ENCODE measurements at regions not wholly inside any gene's neighbourhood (a gene's known extent, or its start where the extent isn't known, plus 50 kb on each side); places are given as distances from the start of the nearest gene placed in this dataset.

GRCh38 chr12:89999699-90000505 lies 291.3 kb upstream of the ATP2B1 start:
- peaks cover 19% of the 10 kb centered on the region for H3K4me1 ChIP-seq (ENCODE audit: control insufficient read depth, low read length)
- TF ChIP-seq, protein P1, sequence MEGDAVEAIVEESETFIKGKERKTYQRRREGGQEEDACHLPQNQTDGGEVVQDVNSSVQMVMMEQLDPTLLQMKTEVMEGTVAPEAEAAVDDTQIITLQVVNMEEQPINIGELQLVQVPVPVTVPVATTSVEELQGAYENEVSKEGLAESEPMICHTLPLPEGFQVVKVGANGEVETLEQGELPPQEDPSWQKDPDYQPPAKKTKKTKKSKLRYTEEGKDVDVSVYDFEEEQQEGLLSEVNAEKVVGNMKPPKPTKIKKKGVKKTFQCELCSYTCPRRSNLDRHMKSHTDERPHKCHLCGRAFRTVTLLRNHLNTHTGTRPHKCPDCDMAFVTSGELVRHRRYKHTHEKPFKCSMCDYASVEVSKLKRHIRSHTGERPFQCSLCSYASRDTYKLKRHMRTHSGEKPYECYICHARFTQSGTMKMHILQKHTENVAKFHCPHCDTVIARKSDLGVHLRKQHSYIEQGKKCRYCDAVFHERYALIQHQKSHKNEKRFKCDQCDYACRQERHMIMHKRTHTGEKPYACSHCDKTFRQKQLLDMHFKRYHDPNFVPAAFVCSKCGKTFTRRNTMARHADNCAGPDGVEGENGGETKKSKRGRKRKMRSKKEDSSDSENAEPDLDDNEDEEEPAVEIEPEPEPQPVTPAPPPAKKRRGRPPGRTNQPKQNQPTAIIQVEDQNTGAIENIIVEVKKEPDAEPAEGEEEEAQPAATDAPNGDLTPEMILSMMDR (IDR thresholded peaks at IDR 0.05; ENCODE audit: low read depth, low read length, poor library complexity, severe bottlenecking), result no peak
- no peak for TF ChIP-seq EZH2phosphoT487 (IDR thresholded peaks at IDR 0.05; ENCODE audit: borderline replicate concordance, low read length)
- no peaks in the 10 kb centered on the region for H3F3A ChIP-seq (ENCODE audit: control insufficient read depth, insufficient read depth)
- H3K9me2 ChIP-seq (replicated peaks; ENCODE audit: control insufficient read depth, low read length), result no peaks in the 10 kb centered on the region
- H4K20me1 ChIP-seq (ENCODE audit: control insufficient read depth, insufficient read depth, low read depth, low read length), result no peaks in the 10 kb centered on the region
- no peak overlapping the region for H3K4me2 ChIP-seq (ENCODE audit: low read length)
- no peak overlapping the region for H3K4me3 ChIP-seq (ENCODE audit: low read length)
- no peaks in the 10 kb centered on the region for H3K79me2 ChIP-seq (ENCODE audit: control insufficient read depth, low read length)
- H3K27me3 ChIP-seq (ENCODE audit: control insufficient read depth, low read length), result no peaks in the 10 kb centered on the region
- no peak overlapping the region for H3K27ac ChIP-seq (ENCODE audit: low read depth, low read length)
- peaks cover 4% of the 10 kb centered on the region for H3K36me3 ChIP-seq (ENCODE audit: control insufficient read depth, low read length)
- H3K9me3 ChIP-seq (ENCODE audit: control insufficient read depth, insufficient read depth, low read length), result peaks cover 9% of the 10 kb centered on the region; the same call in 1 of the 2 replicates

- Histone ChIP-seq H3K27ac (ENCODE audit: low read depth, low read length) (no peak overlapping the region), H3K9me3 (ENCODE audit: control insufficient read depth, insufficient read depth, low read length) (no peaks in the 10 kb centered on the region), H3K79me2 (ENCODE audit: control insufficient read depth, low read length) (no peaks in the 10 kb centered on the region), H3K9me2 (replicated peaks; ENCODE audit: control insufficient read depth, low read length) (no peaks in the 10 kb centered on the region), H3K36me3 (ENCODE audit: control insufficient read depth, low read length) (no peaks in the 10 kb centered on the region), H3K4me3 (ENCODE audit: low read length) (no peak overlapping the region), H3K4me1 (ENCODE audit: control insufficient read depth, low read length) (peaks cover 27% of the 10 kb centered on the region), H3F3A (ENCODE audit: control insufficient read depth, insufficient read depth) (no peaks in the 10 kb centered on the region), H3K4me2 (ENCODE audit: low read length) (no peak overlapping the region), H4K20me1 (ENCODE audit: control insufficient read depth, insufficient read depth, low read depth, low read length) (no peaks in the 10 kb centered on the region), H3K27me3 (ENCODE audit: control insufficient read depth, low read length) (no peaks in the 10 kb centered on the region)
- TF ChIP-seq, protein P1 (IDR thresholded peaks at IDR 0.05; ENCODE audit: low read depth, low read length, poor library complexity, severe bottlenecking), result no peak
- no peak for TF ChIP-seq EZH2phosphoT487 (IDR thresholded peaks at IDR 0.05; ENCODE audit: borderline replicate concordance, low read length)
Observed at GRCh38 chr12:89995870-89996269, 287.2 kb upstream of the ATP2B1 start.

- no peak overlapping the region for H3K4me2 ChIP-seq (ENCODE audit: low read length)
- TF ChIP-seq, protein P1 (IDR thresholded peaks at IDR 0.05; ENCODE audit: low read depth, low read length, poor library complexity, severe bottlenecking), result no peak
- no peak for TF ChIP-seq EZH2phosphoT487 (IDR thresholded peaks at IDR 0.05; ENCODE audit: borderline replicate concordance, low read length)
- no peak overlapping the region for H3K4me3 ChIP-seq (ENCODE audit: low read length)
- H3K9me3 ChIP-seq (ENCODE audit: control insufficient read depth, insufficient read depth, low read length), result no peaks in the 10 kb centered on the region
- H3K27me3 ChIP-seq (ENCODE audit: control insufficient read depth, low read length), result no peaks in the 10 kb centered on the region
- H3F3A ChIP-seq (ENCODE audit: control insufficient read depth, insufficient read depth), result no peaks in the 10 kb centered on the region
- no peak overlapping the region for H3K27ac ChIP-seq (ENCODE audit: low read depth, low read length)
- H3K36me3 ChIP-seq (ENCODE audit: control insufficient read depth, low read length), result no peaks in the 10 kb centered on the region
- H3K79me2 ChIP-seq (ENCODE audit: control insufficient read depth, low read length), result no peaks in the 10 kb centered on the region
- no peaks in the 10 kb centered on the region for H3K9me2 ChIP-seq (replicated peaks; ENCODE audit: control insufficient read depth, low read length)
- peaks cover 27% of the 10 kb centered on the region for H3K4me1 ChIP-seq (ENCODE audit: control insufficient read depth, low read length)
- H4K20me1 ChIP-seq (ENCODE audit: control insufficient read depth, insufficient read depth, low read depth, low read length), result no peaks in the 10 kb centered on the region
Observed at GRCh38 chr12:89994911-89995310, 286.3 kb upstream of the ATP2B1 start.
